Inferior parietal cortex (tissue), 1 donor: ENCODE measurements at regions not wholly inside any gene's neighbourhood (a gene's known extent, or its start where the extent isn't known, plus 50 kb on each side); places are given as distances from the start of the nearest gene placed in this dataset.
"Not testable (repeated sequence)": the region's sequence is repeated elsewhere in the genome, so short reads cannot be mapped to it uniquely, and the experiment has no call there.

ENCODE experiments used
- DNase-seq: peaks from one replicate; pipeline ENCODE4 v3.0.0-alpha.2; 2016; ENCODE audit errors: extremely low spot score

DNA sequence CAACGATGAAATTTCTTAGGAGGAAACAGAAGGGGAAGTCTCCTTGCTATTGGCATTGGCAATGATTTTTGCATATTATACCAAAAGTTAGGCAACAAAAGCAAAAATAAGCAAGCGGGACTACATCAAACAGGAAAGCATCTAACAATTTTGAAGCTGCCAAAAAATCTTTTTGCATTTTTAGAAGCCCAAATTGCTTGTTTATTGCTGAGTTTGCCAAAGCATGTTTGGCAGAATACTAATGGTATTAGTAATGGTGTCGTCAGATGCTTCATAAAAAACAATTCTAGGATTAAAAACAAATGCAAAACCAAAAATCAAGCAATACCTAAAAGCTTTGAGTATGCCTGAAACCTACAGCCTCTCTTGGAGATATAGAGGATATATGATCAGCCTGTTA, 80.0 kb downstream of the GALR1 start:
- DNase-seq, result no peak

DNA sequence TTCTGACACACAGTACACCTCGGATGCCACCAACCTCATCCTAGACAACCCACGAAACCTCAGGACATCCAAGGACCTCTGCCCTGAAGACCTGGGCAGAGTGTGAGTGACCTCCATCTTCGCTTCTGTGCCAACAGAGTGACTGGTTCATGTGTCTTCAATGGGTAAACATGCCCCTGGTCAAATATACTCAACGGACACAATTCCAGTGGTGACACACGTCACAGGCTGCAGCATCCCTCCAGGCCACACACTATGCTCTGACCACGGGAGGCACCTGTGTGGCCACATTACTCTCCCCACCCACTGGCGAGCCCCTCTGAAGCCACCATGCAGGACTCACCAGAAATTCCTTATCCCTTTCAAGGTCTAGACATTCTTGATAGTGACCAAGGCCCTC, 85.2 kb downstream of the GALR1 start:
- DNase-seq, result no peak

- no peak for DNase-seq
Observed at GRCh38 chr18:77337604-77338003, 88.0 kb downstream of the GALR1 start.

- DNase-seq, result no peak
Observed at GRCh38 chr18:77339093-77339492, 89.4 kb downstream of the GALR1 start.

GRCh38 chr18:77339623-77340022, 90.0 kb downstream of the GALR1 start:
- DNase-seq, result no peak

- DNase-seq, result no peak
Observed at GRCh38 chr18:77340815-77341214, 91.2 kb downstream of the GALR1 start.

- DNase-seq, result no peak
Observed at GRCh38 chr18:77341527-77342325, 92.1 kb downstream of the GALR1 start.

DNA sequence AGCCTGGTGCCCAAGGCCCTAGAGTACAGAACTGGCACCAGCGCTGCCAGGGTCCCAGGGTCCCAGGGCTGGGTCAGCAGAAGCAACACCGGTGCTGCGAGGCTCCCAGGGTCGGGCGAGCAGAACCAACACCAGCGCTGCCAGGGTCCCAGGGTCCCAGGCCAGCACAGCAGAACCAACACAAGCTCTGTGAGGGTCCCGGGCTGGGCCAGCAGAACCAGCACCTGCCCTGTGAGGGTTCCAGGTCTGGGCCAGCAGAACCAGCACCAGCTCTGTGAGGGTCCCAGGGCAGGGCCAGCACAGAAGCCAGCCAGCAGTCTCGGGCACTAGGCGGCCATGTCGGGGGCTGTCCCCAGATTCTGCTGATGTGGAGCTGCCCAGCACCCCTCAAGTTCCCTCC, 93.1 kb downstream of the GALR1 start:
- DNase-seq, result no peak

DNA sequence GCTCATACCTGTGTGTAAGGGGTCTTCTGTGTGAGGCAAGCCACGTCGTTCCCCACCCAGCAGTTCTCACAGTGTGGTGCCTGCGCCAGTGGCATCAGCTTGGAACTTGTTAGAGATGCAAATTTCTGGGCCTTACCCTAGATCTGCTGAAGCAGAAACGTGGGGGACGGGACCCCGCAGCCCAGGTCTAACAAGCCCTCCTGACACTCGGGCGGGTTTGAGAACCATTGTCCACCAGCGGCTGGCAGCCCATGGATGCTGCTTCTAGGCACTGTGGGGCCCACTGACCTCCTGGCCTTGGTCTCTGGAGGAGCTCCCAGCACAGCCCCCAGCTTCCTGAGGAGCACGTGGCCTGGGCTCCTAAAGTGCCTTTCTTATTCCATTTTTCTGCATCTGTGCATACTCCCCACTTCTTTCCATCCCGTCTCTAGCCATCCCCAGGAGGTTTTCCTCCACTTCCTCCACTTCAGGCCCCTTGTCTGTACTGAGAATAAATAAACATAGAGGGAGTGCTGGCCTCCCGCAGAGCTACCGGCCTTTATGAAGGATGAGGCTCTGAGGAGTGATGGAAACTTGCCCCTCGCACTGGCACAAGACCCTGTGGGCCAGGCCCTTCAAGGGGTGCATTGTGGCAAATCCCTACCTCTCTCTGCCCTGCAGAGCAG, 94.3 kb downstream of the GALR1 start:
- no peak for DNase-seq

GRCh38 chr18:77344786-77345500, 95.3 kb downstream of the GALR1 start:
- DNase-seq, result no peak

DNA sequence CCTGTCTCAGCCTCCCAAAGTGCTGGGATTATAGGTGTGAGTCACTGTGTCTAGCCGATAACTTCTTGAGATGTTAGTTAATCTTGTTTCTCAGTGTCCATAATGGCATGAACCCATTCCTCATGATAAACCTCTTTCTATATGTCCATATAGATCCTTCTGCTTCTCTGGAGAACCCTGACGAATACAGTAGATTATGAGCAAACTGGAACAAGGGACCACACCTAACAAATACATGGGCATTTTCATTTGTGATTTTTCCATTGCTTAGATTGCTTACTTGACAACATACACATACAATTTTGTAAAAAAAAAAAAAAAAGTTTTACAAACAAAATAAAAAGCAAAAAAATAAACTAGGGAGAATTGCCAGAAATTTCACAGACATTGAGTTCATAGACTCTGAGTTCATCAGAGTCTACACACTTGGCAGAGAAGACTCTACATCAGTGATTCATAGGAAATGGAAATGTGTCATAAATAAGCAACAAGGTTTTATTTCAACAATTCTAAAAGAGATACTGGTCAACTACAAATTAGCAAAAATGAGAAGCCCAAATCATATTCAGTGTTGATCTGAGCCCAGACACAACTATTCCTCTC, 96.7 kb downstream of the GALR1 start:
- no peak for DNase-seq

- not testable (repeated sequence) for DNase-seq
Observed at GRCh38 chr18:77353349-77353748, 103.7 kb downstream of the GALR1 start.

- DNase-seq, result no peak
Observed at GRCh38 chr18:77359561-77360314, 110.1 kb downstream of the GALR1 start.

DNA sequence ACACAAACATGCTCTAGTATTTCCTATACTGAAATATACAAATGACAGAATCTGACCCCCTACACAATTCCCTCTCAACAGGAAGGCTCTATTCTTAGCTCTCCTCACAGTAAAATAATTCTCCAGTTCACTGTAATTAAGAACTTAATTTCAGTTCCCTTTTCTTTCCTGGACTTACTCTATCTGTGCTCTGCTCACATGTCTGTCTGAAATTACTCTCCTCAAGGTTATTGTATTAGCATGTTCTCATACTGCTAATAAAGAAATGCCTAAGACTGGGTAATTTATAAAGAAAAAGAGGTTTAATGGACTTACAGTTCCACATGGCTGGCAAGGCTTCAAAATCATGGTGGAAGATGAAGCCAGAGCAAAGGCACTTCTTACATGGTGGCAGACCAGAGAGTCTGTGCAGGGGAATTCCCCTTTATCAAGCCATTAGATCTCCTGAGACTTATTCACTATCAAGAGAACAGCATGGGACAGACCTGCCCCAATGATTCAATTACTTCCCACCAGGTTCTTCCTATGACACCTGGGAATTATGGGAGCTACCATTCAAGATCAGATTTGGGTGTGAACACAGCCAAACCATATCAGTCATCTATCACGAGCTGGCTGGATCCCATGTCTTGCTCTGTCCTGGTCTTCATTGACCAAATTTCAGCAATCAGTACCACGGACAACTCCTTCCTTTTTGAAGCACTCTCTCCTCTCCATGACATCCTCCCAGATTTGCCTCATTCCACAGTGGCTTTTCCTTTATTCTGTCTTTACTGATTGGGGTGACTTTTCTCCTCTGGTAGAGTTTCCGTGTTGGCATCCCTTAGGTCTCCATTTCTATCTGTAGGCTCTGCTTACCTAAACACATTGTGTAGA, 110.9 kb downstream of the GALR1 start:
- DNase-seq, result no peak

- no peak for DNase-seq
Observed at GRCh38 chr18:77361382-77361781, 111.7 kb downstream of the GALR1 start.

DNA sequence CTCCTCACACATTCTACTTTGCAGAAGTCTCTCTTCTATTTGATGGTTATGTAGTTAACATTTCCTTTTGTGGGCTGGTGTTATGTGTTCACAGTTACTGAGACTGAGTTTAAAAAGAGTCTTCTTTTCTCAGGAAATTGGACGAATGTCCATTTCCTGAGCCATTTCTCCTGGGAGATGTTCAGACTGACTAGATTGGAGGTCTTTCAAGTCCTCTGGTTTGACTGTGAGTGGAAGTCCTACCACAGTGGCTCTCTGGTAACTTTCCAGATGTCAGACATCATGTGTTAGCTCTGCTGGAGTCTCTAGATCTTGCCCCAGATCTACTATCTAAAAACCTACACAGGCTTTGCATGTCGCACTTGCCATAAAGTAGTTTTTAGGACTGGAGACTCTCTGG, 116.0 kb downstream of the GALR1 start:
- peak; percentile 11 for DNase-seq

- peak; percentile 13 for DNase-seq
Observed at GRCh38 chr18:77366067-77366719, 116.5 kb downstream of the GALR1 start.

DNA sequence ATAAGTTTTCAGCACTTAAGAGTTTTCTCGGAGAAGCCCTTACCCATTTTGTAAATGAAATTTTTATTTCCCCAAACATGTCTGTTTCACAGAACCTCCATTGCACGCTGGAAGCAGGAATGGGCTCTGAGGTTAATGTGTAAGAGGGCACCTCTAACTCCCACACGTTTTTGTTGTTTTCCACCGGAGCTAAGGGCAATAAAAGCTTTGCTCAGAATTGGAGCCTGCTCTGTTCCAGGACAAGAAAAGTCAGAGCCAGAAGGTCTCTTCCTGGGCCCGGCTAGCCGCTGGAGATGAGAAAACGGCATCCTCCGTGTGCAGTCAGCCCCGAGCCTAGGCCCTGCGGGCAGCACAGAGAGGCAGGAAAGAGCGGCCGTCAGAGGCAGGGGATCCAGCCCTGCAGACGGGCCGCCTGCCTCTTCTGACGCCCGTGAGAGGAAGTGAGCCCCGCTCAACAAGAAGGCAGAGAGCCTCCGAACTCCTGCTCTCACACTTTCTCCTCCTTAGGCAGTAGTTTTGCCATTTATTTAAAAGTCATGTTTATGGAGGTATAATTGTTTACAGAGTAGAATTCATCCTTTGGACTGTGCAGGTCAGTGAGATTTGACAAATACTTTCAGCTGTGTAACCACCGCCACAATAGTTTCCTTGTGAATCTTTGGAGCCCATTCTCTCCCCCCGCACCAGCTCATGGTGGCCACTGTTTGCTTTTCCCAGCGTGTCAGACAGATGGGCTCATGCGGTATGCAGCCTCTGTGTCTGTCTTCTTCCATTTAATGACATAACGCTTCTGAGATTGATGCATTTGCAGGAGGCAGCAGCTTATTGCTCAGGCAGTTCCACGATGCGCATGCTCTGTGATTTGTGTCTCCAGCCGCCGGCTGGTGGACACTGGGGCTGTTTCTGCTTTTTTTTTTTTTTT, 117.3 kb downstream of the GALR1 start:
- DNase-seq, result peak; percentile 71

GRCh38 chr18:77369644-77370043, 120.0 kb downstream of the GALR1 start:
- no peak for DNase-seq
